Stimulated activated CD4-positive, alpha-beta T cell treated with anti-CD3 and anti-CD28 coated beads, Interleukin-1b, Interleukin-23, amount 100 ng/mL, for 48 hours (primary cell): ENCODE measurements at regions not wholly inside any gene's neighbourhood (a gene's known extent, or its start where the extent isn't known, plus 50 kb on each side); places are given as distances from the start of the nearest gene placed in this dataset.
"Not testable (repeated sequence)": the region's sequence is repeated elsewhere in the genome, so short reads cannot be mapped to it uniquely, and the experiment has no call there.

ENCODE experiments used
- DNase-seq: peaks from one replicate; pipeline ENCODE4 v3.0.0-alpha.2; 2020

GRCh38 chr9:108269371-108269770 lies 586.4 kb downstream of the ACTL7B start:
- DNase-seq, result no peak

- DNase-seq, result no peak
Observed at GRCh38 chr9:108265065-108265464, 590.7 kb downstream of the ACTL7B start.

DNA sequence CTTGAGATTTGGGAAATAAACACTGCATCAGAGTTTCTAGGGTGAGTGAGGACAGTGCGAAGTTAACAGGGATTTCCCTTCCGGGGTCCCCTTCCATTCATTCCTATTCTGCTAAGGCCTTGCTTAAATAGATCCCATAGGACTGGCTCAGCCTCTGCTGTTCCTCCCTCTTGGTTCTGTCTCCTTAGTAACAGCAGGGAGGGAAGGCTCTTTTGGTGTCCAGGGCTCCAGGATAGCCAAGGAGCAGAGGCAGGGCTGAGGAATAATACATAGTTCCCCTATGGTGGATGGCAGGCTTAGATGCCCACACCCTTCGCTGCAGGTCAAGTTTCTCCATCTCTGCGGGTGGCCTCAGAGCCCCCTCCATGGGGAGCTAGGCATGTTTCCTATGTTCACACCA lies 591.7 kb downstream of the ACTL7B start:
- DNase-seq, result no peak

GRCh38 chr9:108262836-108263235 lies 593.0 kb downstream of the ACTL7B start:
- DNase-seq, result no peak

GRCh38 chr9:108259917-108260675 lies 595.7 kb downstream of the ACTL7B start:
- no peak for DNase-seq

DNA sequence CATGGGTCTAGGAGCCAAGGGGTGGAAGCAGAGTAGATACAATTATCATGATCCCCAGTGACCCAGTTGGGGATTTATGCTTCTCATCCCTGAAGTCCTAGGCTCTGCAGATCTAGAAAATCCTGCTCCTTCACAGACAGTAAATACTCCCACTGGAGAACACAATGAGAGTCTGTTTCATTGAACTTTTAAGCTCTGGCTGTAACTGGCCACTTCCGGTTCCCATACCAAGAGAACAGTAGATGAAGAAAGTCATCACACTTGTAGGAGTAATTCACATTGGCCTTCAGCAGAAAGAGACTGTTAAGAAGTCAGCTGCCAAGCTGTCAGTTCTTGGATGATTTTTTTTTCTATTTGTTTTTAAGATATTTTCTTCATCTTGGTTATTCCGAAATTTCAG lies 597.1 kb downstream of the ACTL7B start:
- DNase-seq, result no peak

- no peak for DNase-seq
Observed at GRCh38 chr9:108257382-108257781, 598.4 kb downstream of the ACTL7B start.

DNA sequence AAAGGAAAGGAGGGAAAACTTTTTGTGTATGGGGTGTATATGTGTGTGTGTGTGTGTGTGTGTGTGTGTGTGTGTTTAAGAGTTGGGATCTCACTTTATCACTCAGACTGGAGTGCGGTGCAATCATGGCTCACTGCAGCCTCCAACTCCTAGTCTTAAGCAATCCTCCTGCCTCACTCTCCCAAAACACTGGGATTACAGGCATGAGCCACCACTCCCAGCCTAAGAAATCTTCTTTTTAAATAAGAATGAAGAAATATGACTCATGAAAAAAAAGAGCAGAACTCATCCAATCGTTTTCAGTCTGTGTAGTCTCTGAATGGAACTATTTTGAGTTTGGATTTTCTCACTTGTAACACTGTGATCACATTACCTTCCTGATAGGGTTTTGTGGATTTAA lies 601.5 kb downstream of the ACTL7B start:
- no peak for DNase-seq

- DNase-seq, result not testable (repeated sequence)
Observed at GRCh38 chr9:108247391-108247790, 608.4 kb downstream of the ACTL7B start.

GRCh38 chr9:108245901-108246300 lies 609.9 kb downstream of the ACTL7B start:
- no peak for DNase-seq

DNA sequence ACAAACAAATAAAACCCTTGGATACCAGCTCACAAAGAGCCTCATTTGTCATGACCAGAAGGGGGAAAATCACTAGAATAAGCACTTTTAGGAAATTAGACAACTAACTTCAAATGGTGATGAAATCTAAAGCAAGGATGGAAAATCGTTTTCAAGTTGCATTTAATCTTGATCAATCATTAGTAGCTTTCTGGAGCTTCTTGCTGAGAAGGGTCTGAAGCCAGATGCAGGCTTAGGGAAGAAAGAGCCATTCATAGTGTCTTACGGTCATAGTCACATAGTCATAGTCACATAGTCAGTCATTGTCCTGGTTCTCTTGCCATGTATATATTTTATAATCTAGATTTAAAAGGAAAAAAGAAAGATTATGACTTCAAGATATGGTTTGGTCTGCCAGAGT lies 610.5 kb downstream of the ACTL7B start:
- no peak for DNase-seq

DNA sequence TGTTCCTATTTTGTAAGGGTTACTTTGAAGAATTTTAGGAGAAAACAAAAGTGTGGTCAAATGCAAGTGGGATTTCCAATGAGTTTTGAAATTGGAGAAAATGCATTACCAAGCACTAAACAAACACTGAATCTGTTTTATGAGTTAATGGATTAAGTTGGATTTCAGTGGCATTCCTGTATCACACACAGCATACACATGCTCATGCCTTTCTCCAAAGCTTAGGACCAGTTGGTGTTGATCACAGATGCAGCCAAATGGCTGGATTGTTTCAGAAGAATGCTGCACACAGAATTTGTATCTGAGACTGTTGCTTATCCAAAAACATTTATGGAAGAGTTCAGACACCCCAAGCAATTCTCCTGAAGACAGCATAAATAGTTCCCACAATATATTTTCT lies 611.1 kb downstream of the ACTL7B start:
- DNase-seq, result no peak

DNA sequence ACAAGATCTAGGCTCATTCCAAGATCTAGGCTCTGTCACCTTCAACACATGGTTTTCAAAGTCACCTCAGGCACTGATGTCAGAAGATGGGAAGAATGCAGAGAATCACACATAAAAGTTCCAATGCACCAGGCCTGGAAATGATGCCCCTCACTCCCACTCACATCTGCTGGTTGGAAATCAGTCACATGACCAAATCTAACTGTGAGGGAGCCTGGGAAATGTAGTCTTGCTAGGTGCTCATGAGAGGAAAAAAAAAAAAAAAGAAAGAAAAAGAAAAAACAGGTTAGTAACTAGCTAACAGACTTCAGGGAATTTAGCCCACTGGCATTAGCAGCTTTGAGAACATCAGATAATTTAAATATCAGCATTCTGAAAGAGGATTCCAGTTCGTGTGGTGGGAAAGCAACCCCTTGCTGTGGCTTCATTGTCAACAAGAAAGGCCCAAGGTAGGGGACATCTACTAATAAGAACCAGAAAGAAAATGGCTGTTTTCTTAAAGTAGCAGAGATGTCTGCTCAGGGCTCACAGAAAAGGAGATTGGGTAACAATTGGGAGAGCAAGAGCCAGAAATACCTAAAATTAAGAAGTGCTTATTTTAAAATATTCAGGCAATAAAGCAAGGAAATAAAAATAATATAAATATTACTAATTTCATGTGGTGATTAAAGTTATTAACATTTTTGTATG lies 614.3 kb downstream of the ACTL7B start:
- no peak for DNase-seq

DNA sequence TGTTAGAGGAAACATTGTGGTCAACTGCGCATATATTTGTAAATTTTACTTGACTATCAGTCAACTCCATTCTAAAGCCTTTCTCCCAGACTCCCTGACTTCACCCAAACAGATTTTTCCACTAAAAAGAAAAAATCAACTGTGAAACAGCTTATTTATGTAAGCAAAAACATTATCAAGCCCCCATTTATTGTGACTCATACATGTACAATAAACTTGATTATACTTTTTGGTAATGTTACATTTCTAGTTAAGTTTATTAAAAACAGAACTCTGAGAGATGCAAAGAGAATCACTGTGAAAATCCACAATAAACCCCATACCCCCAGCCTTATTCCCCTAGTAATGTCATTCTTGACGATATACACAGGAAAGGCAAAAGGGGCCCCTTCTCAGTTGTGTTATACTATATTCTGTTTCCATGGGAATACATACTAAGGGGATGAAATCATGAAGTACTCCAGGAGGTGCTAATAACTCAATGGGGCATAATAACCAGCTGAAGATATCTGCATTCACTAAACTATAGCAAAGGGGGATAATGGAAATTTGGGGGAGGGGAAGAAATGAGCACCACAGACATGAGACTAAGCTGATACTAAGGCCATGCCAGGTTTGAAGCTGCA lies 616.0 kb downstream of the ACTL7B start:
- no peak for DNase-seq

GRCh38 chr9:108235609-108236008 lies 620.2 kb downstream of the ACTL7B start:
- DNase-seq, result no peak

DNA sequence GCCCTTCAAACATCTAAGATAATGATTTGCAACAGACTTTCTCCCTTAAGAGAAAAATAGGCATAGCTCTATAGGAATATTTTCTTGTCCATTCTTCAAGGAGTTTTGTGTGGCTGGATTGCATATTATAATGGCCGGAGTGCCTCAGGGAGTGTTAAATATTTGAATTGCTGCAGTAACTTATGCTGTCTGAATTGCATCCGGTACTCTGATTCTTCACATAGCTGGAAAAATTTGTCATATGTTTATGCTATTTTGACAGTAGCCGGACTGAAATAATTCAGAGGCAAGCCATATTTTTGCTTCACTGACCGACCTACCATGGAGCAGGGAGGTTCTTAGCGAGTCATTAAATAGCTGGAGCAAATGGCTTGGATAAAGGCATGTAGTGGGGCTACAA lies 621.0 kb downstream of the ACTL7B start:
- DNase-seq, result no peak

GRCh38 chr9:108225149-108225800 lies 630.5 kb downstream of the ACTL7B start:
- DNase-seq, result no peak

- DNase-seq, result no peak
Observed at GRCh38 chr9:108224716-108225115, 631.1 kb downstream of the ACTL7B start.

DNA sequence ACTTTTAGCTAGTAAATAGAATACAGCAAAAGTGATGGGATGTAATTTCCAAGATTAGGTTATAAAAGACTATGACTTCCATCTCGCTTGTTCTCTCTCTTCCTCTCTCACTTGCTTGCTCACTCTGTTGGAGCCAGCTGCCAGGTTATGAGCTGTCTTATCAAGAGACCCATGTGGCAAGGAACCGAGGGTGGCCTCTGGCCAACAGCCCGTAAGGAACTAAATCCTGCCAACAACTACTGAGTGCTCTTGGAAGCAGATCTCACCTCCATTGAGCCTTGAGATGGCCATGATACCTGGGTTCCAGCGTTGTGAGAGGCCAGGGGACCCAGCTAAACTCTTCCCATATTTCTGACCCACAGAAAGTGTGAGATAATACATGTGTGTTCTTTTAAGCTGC lies 636.1 kb downstream of the ACTL7B start:
- DNase-seq, result no peak

- DNase-seq, result no peak
Observed at GRCh38 chr9:108217431-108218349, 638.1 kb downstream of the ACTL7B start.

GRCh38 chr9:108213511-108213910 lies 642.3 kb downstream of the ACTL7B start:
- DNase-seq, result no peak

- no peak for DNase-seq
Observed at GRCh38 chr9:108212184-108212583, 643.6 kb downstream of the ACTL7B start.
